Hematopoietic multipotent progenitor cell treated with erythropoietin and hydrocortisone succinate and interleukin-3 and kit ligand, for 4 days (in vitro differentiated cells): ENCODE measurements at regions not wholly inside any gene's neighbourhood (a gene's known extent, or its start where the extent isn't known, plus 50 kb on each side); places are given as distances from the start of the nearest gene placed in this dataset.

Experiments used
- DNase-seq: peaks from one replicate; pipeline ENCODE4 v3.0.0-alpha.2; 2015

- DNase-seq = no peak
Observed at GRCh38 chr1:30819244-30819571, 61.6 kb upstream of the LAPTM5 start.

GRCh38 chr1:30818568-30819243, 61.1 kb upstream of the LAPTM5 start:
- DNase-seq = no peak

- DNase-seq = no peak
Observed at GRCh38 chr1:30817548-30817947, 60.0 kb upstream of the LAPTM5 start.

DNA sequence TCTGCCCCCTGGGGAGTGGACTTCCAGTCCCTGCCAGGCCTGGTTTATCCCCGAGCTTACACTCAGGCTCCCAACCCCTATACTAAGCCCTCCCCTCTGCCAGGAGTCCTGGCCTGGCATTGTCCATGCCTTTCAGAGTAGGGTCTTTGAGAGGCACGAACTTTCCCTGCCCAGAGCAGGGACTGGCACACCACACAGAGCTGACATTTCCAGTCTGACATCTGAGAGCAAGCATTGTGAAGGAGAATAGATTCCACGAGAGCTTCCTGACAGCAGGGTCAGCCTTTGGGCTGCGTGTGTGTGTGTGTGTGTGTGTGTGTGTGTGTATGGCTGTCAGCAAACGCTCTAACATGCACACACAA, 59.5 kb upstream of the LAPTM5 start:
- no peak for DNase-seq

GRCh38 chr1:30816211-30817076, 58.9 kb upstream of the LAPTM5 start:
- DNase-seq = no peak

DNA sequence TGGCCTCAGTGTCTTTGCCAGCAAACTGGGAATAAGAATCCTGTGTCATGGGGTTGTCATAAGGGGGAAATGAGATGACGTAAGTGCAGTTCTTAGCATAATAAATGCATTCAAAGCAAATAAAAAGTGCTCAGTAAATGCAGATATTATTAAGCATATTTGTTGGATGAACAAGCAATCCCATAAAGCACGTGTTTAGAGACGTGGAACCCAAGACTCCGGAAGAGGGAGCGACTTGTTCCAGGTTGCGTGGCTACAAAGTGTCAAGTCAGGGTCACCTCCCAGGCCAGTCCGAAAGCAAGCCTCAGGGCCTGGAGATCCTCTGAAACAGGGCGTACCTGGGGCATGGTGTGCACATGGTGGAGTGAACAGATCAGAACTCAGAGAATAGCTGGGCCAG, 58.0 kb upstream of the LAPTM5 start:
- DNase-seq = no peak

- no peak for DNase-seq
Observed at GRCh38 chr1:30814292-30814691, 56.7 kb upstream of the LAPTM5 start.

- no peak for DNase-seq
Observed at GRCh38 chr1:30812076-30812475, 54.5 kb upstream of the LAPTM5 start.

DNA sequence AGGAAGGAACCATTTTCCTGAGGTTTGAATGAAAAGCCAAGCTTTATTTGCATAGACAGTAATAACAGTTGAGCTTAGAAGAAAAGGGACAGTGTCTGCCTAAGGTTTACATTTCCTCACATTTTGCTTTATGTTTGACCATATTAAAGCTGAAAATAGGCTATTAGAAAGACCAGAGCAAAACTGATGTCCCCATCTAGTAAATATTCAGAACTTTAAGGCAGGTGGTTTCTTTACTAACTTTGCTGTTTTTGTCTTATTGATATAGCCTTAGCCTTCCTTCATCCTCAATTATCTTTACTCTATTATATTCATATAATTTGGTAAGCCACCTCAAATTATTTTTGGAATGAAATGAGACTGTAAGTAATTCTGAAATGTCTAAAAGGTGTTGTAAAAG, 53.6 kb upstream of the LAPTM5 start:
- DNase-seq = no peak

- DNase-seq = no peak
Observed at GRCh38 chr1:30810416-30811080, 53.0 kb upstream of the LAPTM5 start.

DNA sequence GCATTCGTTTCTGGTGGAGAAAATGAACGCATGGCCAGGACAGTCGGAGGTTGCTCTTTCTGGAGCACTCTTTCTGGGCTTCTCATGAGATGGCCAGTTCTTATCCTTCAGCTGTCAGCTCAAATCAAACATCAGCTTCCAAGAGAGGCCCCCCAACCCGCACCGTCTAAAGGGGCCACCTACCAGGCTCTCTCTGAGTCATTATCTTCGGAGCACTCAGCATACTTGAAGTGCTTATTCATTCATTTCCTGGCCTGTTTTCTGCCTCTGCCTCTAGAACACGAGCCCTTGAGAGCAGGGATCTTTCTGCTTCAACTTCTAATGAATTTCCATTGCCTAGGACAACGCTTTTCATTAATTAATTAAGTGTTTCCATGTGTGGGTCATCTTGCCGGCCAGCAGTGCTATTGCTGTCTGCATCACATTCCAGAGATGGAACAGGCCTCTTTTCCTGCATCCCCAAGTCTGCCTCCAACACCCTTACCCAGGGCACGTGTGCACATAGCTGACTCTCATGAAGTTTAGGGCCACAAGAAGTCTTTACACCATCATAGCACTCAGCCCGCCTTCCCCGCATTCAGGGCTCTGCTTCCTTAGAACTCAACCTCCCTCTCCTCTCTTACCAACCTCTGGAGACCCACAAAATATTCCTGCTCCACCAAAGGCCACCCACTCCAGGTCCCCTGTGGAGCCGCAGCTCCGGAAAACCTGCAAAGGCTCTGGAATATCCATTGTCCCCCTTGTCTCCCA, 52.1 kb upstream of the LAPTM5 start:
- DNase-seq = peak; percentile 41

GRCh38 chr1:30808067-30808662, 50.6 kb upstream of the LAPTM5 start:
- DNase-seq = no peak

DNA sequence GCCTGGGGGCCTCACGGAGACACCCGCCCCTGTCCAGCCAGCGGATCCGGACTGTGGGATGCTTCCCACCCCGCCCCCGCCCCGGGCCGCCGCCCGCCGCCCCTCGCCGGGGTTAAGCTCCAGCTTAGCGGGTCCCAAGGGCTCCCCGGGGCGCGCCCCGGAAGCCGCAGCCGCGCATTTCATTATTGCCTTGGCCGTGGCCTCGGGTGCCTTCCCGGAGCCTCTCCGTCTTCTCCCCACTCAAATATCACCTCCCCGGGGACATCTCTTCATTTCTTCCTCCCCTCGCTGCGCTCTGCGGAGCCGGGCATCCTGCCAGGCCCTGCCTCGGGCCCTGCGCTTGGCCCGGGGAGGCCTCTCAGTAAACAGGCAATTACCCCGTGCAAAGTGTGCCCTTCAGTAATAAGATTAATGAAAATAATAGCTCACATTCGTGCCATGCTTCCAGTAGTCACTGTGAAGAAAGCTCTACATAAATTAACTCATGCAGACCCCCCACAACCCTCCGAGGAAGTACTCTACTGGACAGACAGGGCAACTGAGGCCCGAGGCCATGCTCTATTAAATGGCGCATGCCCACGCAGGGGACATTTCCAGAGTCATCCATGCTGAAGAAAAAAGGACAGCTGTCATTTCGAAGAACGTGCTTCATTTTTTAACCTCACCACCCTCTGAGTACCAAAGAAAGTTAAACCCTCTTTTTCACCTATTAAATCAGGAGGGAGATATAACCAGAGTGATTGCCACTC, 49.9 kb upstream of the LAPTM5 start:
- peak; percentile 28 for DNase-seq
